Trophoblast cell (in vitro differentiated cells and primary cell): ENCODE measurements at regions not wholly inside any gene's neighbourhood (a gene's known extent, or its start where the extent isn't known, plus 50 kb on each side); places are given as distances from the start of the nearest gene placed in this dataset.

ENCODE experiments used
- DNase-seq, 2 donors: peaks; one replicate each; pipeline ENCODE4 v3.0.0-alpha.2; 2016
- H2AFZ ChIP-seq: 2 replicates; pipeline ENCODE4 v1.6.1; 2013; ENCODE audit warnings: low read length, moderate library complexity, mild to moderate bottlenecking; ENCODE audit not compliant: insufficient read depth, poor library complexity
- H2AK5ac ChIP-seq: 2 replicates; pipeline ENCODE4 v1.6.1; 2013; ENCODE audit warnings: mild to moderate bottlenecking, low read length
- H2BK120ac ChIP-seq: 2 replicates; pipeline ENCODE4 v1.6.1; 2013; ENCODE audit warnings: low read length, mild to moderate bottlenecking, moderate library complexity; ENCODE audit not compliant: insufficient read depth, poor library complexity
- H2BK12ac ChIP-seq: 2 replicates; pipeline ENCODE4 v1.6.1; 2013; ENCODE audit warnings: mild to moderate bottlenecking, low read length, moderate library complexity
- H2BK5ac ChIP-seq: 2 replicates; pipeline ENCODE4 v1.6.1; 2013; ENCODE audit warnings: low read length, low read depth, moderate library complexity, mild to moderate bottlenecking; ENCODE audit not compliant: poor library complexity
- H3K14ac ChIP-seq: 2 replicates; pipeline ENCODE4 v1.6.1; 2013; ENCODE audit warnings: mild to moderate bottlenecking, low read length
- H3K18ac ChIP-seq: 2 replicates; pipeline ENCODE4 v1.6.1; 2013; ENCODE audit warnings: mild to moderate bottlenecking, low read length
- H3K23ac ChIP-seq: 2 replicates; pipeline ENCODE4 v1.6.1; 2013; ENCODE audit warnings: low read length
- H3K27ac ChIP-seq: 2 replicates; pipeline ENCODE4 v1.5.1; 2013; ENCODE audit warnings: low read depth, mild to moderate bottlenecking, inconsistent platforms, low read length, moderate library complexity
- H3K27me3 ChIP-seq: 2 replicates; pipeline ENCODE4 v1.6.1; 2013; ENCODE audit warnings: inconsistent platforms, mild to moderate bottlenecking, low read length, moderate library complexity; ENCODE audit not compliant: insufficient read depth
- H3K36me3 ChIP-seq, 2 experiments: 1 replicate in 1 of 2; 2 replicates in 1 of 2; pipeline ENCODE4 v1.6.1; 2013; ENCODE audit warnings: low read length in 2 of 2, mild to moderate bottlenecking in 2 of 2, moderate library complexity in 1 of 2; ENCODE audit not compliant: insufficient read depth in 2 of 2, control insufficient read depth in 1 of 2
- H3K4ac ChIP-seq: 2 replicates; pipeline ENCODE4 v1.6.1; 2013; ENCODE audit warnings: low read depth, mild to moderate bottlenecking, low read length, moderate library complexity
- H3K4me1 ChIP-seq, 2 experiments: 1 replicate in 1 of 2; 2 replicates in 1 of 2; pipeline ENCODE4 v1.6.1; 2013; ENCODE audit warnings: low read length in 2 of 2, mild to moderate bottlenecking in 2 of 2, moderate library complexity in 1 of 2; ENCODE audit not compliant: insufficient read depth in 2 of 2, control insufficient read depth in 1 of 2
- H3K4me2 ChIP-seq: 2 replicates; pipeline ENCODE4 v1.6.1; 2013; ENCODE audit warnings: inconsistent platforms, mild to moderate bottlenecking, low read length, moderate library complexity
- H3K4me3 ChIP-seq: 2 replicates; pipeline ENCODE4 v1.5.1; 2013; ENCODE audit warnings: mild to moderate bottlenecking, low read depth, low read length, inconsistent platforms
- H3K79me1 ChIP-seq: one replicate; pipeline ENCODE4 v1.6.1; 2013; ENCODE audit warnings: low read length
- H3K79me2 ChIP-seq: 2 replicates; pipeline ENCODE4 v1.6.1; 2013; ENCODE audit warnings: low read length, mild to moderate bottlenecking; ENCODE audit not compliant: control insufficient read depth, insufficient read depth, poor library complexity
- H3K9ac ChIP-seq: 2 replicates; pipeline ENCODE4 v1.6.1; 2013; ENCODE audit warnings: mild to moderate bottlenecking, low read length
- H3K9me3 ChIP-seq: 2 replicates; pipeline ENCODE4 v1.6.1; 2013; ENCODE audit warnings: low read depth, mild to moderate bottlenecking, control low read depth, inconsistent platforms, low read length; ENCODE audit not compliant: insufficient read depth
- H4K12ac ChIP-seq: 2 replicates; pipeline ENCODE4 v1.6.1; 2013; ENCODE audit warnings: low read depth, mild to moderate bottlenecking, low read length, moderate library complexity
- H4K8ac ChIP-seq: 2 replicates; pipeline ENCODE4 v1.6.1; 2013; ENCODE audit warnings: low read depth, mild to moderate bottlenecking, low read length, moderate library complexity
- H4K91ac ChIP-seq: one replicate; pipeline ENCODE4 v1.6.1; 2013; ENCODE audit warnings: low read depth, mild to moderate bottlenecking, low read length, moderate library complexity
- WGBS: extraction: QIAGEN DNeasy Blood & Tissue Kit; methylation state at CpG from one replicate; pipeline ENCODE4 v1.1.7; 2013; ENCODE audit warnings: missing lambda C conversion rate; ENCODE audit not compliant: insufficient read length, insufficient coverage; ENCODE audit errors: extremely low coverage; 5-methylcytosine and 5-hydroxymethylcytosine counted together

- no peaks in the 10 kb centered on the region for H3K4me1 ChIP-seq
- H3K4me2 ChIP-seq: no peak overlapping the region
- H3K18ac ChIP-seq: no peak overlapping the region
- H4K12ac ChIP-seq: no peak overlapping the region
- H2BK5ac ChIP-seq: no peak overlapping the region
- no peak overlapping the region for H2AFZ ChIP-seq
- H3K4me3 ChIP-seq: no peak overlapping the region
- H2BK120ac ChIP-seq: no peak overlapping the region
- no peak overlapping the region for H4K91ac ChIP-seq
- no peak overlapping the region for H2AK5ac ChIP-seq
- no peak overlapping the region for H3K4ac ChIP-seq
- H3K9ac ChIP-seq: no peak overlapping the region
- no CpG with 5 or more reads among the region's 2 CpGs for WGBS
- H3K27ac ChIP-seq: no peak overlapping the region
- no peaks in the 10 kb centered on the region for H3K36me3 ChIP-seq
- no peak overlapping the region for H4K8ac ChIP-seq
- no peak for DNase-seq
- no peak overlapping the region for H3K23ac ChIP-seq
- no peak overlapping the region for H3K14ac ChIP-seq
- H3K79me2 ChIP-seq: no peaks in the 10 kb centered on the region
- no peaks in the 10 kb centered on the region for H3K9me3 ChIP-seq
- H2BK12ac ChIP-seq: no peak overlapping the region
- no peaks in the 10 kb centered on the region for H3K79me1 ChIP-seq
- H3K27me3 ChIP-seq: no peaks in the 10 kb centered on the region
These were observed 655.3 kb upstream of the SPANXN1 start for GRCh38 chrX:144592036-144592435.

- no CpG with 5 or more reads among the region's 2 CpGs for WGBS
These were observed 646.3 kb upstream of the SPANXN1 start for GRCh38 chrX:144601010-144601409.

DNA sequence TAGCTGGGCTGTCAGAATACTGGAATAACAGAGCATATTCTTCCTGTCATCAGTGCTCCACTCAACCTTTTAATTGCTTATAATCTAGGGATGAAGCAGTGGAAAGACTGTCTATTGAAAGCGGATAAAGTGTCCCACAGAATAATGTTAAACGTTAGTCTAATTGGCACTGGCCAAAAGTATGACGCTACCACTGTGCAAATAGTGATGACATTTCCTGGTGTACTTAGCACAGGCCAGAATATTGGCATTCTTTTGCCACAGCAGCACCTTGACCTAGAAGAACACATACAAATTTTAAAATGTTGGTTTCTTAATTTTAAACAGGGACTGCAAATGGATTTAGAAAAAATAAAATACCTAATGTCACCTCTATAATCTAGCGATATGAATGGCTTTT is 635.2 kb upstream of the SPANXN1 start:
- Histone ChIP-seq H3K4me3 (no peak overlapping the region), H3K4me1 (no peaks in the 10 kb centered on the region), H3K79me1 (no peaks in the 10 kb centered on the region), H2AK5ac (no peak overlapping the region), H4K91ac (no peak overlapping the region), H4K12ac (no peak overlapping the region), H2BK12ac (no peak overlapping the region), H2AFZ (no peak overlapping the region), H3K79me2 (no peaks in the 10 kb centered on the region), H3K23ac (no peak overlapping the region), H2BK120ac (no peak overlapping the region), H3K9ac (no peak overlapping the region), H3K18ac (no peak overlapping the region), H3K27me3 (no peaks in the 10 kb centered on the region), H3K36me3 (no peaks in the 10 kb centered on the region), H3K4me2 (no peak overlapping the region), H2BK5ac (no peak overlapping the region), H3K14ac (no peak overlapping the region), H3K27ac (no peak overlapping the region), H4K8ac (no peak overlapping the region), H3K9me3 (no peaks in the 10 kb centered on the region), H3K4ac (no peak overlapping the region)
- no CpG with 5 or more reads among the region's 4 CpGs for WGBS
- DNase-seq: no peak

More at GRCh38 chrX:144601010-144601409, 646.3 kb upstream of the SPANXN1 start:
- Histone ChIP-seq H3K36me3 (no peaks in the 10 kb centered on the region), H3K79me2 (no peaks in the 10 kb centered on the region), H4K91ac (no peak overlapping the region), H3K79me1 (no peaks in the 10 kb centered on the region), H3K4me2 (no peak overlapping the region), H4K12ac (no peak overlapping the region), H2BK12ac (no peak overlapping the region), H3K4me1 (no peaks in the 10 kb centered on the region), H3K9me3 (no peaks in the 10 kb centered on the region), H3K18ac (no peak overlapping the region), H3K23ac (no peak overlapping the region), H3K27ac (no peak overlapping the region), H2BK5ac (no peak overlapping the region), H2BK120ac (no peak overlapping the region), H3K9ac (no peak overlapping the region), H2AK5ac (no peak overlapping the region), H3K14ac (no peak overlapping the region), H3K4ac (no peak overlapping the region), H4K8ac (no peak overlapping the region), H3K27me3 (no peaks in the 10 kb centered on the region), H2AFZ (no peak overlapping the region), H3K4me3 (no peak overlapping the region)
- no peak for DNase-seq

DNA sequence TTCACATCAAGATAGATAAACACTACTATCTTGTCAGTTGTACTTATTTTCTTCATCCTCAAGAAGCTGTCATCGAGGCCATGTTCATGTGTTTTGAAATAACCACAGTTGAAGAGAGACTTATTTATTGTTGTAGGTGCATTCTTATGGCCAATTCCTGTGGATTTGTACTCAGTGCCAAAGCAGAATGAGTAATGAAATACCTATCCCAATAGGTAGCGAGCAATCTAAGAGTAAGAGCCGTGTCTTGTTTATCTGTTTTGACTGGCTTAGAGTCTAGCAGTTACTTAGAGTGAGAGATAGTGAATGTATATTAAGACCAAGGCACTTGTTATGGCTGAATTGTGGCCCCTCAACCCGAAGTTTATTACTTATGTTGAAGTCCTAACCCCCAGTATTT is 631.0 kb upstream of the SPANXN1 start:
- Histone ChIP-seq H2AK5ac (no peak overlapping the region), H3K9me3 (no peaks in the 10 kb centered on the region), H4K12ac (no peak overlapping the region), H3K79me2 (no peaks in the 10 kb centered on the region), H2BK120ac (no peak overlapping the region), H3K4me2 (no peak overlapping the region), H4K8ac (no peak overlapping the region), H4K91ac (no peak overlapping the region), H3K4me1 (no peaks in the 10 kb centered on the region), H3K18ac (no peak overlapping the region), H2BK5ac (no peak overlapping the region), H2BK12ac (no peak overlapping the region), H3K4ac (no peak overlapping the region), H3K79me1 (no peaks in the 10 kb centered on the region), H3K36me3 (no peaks in the 10 kb centered on the region), H3K27me3 (no peaks in the 10 kb centered on the region), H3K27ac (no peak overlapping the region), H3K23ac (no peak overlapping the region), H3K4me3 (no peak overlapping the region), H3K9ac (no peak overlapping the region), H3K14ac (no peak overlapping the region), H2AFZ (no peak overlapping the region)
- WGBS: no CpG with 5 or more reads among the region's 4 CpGs
- no peak for DNase-seq
